Loucy (cell line): ENCODE measurements at regions not wholly inside any gene's neighbourhood (a gene's known extent, or its start where the extent isn't known, plus 50 kb on each side); places are given as distances from the start of the nearest gene placed in this dataset.
"Not testable (repeated sequence)": the region's sequence is repeated elsewhere in the genome, so short reads cannot be mapped to it uniquely, and the experiment has no call there.

Source experiments
- H2AFZ ChIP-seq: fragments of 200-600 bp; sonication (generic); 2 replicates; pipeline ENCODE4 v1.6.0; 2016; ENCODE audit warnings: antibody characterized with exemption, mild to moderate bottlenecking, low read length, moderate library complexity
- H3F3A ChIP-seq: fragments of 200-600 bp; 2 replicates; pipeline ENCODE4 v1.6.0; 2016; ENCODE audit warnings: antibody characterized with exemption, low read depth, mild to moderate bottlenecking
- H3K27me3 ChIP-seq: fragments of 200-600 bp; sonication (generic); 2 replicates; pipeline ENCODE4 v1.6.1; 2014; ENCODE audit warnings: low read length, mild to moderate bottlenecking; ENCODE audit not compliant: insufficient read depth, poor library complexity, severe bottlenecking
- H3K36me3 ChIP-seq: fragments of 200-600 bp; sonication (generic); 2 replicates; pipeline ENCODE4 v1.6.1; 2016; ENCODE audit warnings: low read length; ENCODE audit not compliant: insufficient read depth
- H3K4me1 ChIP-seq: fragments of 200-600 bp; sonication (generic); 2 replicates; pipeline ENCODE4 v1.5.1; 2014; ENCODE audit warnings: low read length, mild to moderate bottlenecking; ENCODE audit not compliant: insufficient read depth, poor library complexity, severe bottlenecking
- H3K4me2 ChIP-seq: fragments of 200-600 bp; sonication (generic); 2 replicates; pipeline ENCODE4 v1.6.0; 2014; ENCODE audit warnings: antibody characterized with exemption, low read length, low read depth, mild to moderate bottlenecking; ENCODE audit not compliant: poor library complexity, severe bottlenecking
- H3K4me3 ChIP-seq: fragments of 200-600 bp; sonication (generic); 2 replicates; pipeline ENCODE4 v1.5.1; 2014; ENCODE audit warnings: low read length, mild to moderate bottlenecking, mixed read lengths; ENCODE audit not compliant: poor library complexity, severe bottlenecking
- H3K79me2 ChIP-seq: fragments of 200-600 bp; sonication (generic); 2 replicates; pipeline ENCODE4 v1.6.1; 2014; ENCODE audit warnings: low read length; ENCODE audit not compliant: insufficient read depth
- H3K9ac ChIP-seq: fragments of 200-600 bp; sonication (generic); 2 replicates; pipeline ENCODE4 v1.6.0; 2014; ENCODE audit warnings: mild to moderate bottlenecking, low read depth, low read length, moderate library complexity; ENCODE audit not compliant: poor library complexity, severe bottlenecking
- H3K9me2 ChIP-seq: fragments of 200-600 bp; sonication (generic); replicated peaks from 2 replicates; pipeline ENCODE4 v1.6.1; 2016; ENCODE audit warnings: low read depth, low read length, mixed read lengths
- H3K9me3 ChIP-seq: fragments of 200-600 bp; sonication (generic); 2 replicates; pipeline ENCODE4 v1.6.1; 2014; ENCODE audit warnings: mild to moderate bottlenecking, antibody characterized with exemption, low read length, low read depth; ENCODE audit not compliant: insufficient read depth
- H4K20me1 ChIP-seq: fragments of 200-600 bp; sonication (generic); 2 replicates; pipeline ENCODE4 v1.6.0; 2014; ENCODE audit warnings: antibody characterized with exemption, low read length, mild to moderate bottlenecking; ENCODE audit not compliant: insufficient read depth, poor library complexity, severe bottlenecking
- EZH2phosphoT487 ChIP-seq: fragments of 200-600 bp; IDR thresholded peaks from 2 replicates; pipeline ENCODE4 v1.6.1; 2018; ENCODE audit warnings: antibody characterized with exemption, mild to moderate bottlenecking, moderate library complexity, borderline replicate concordance
- TF ChIP-seq, protein P1 (sequence below): fragments of 200-600 bp; sonication (generic); conservative IDR thresholded peaks from 2 replicates; pipeline ENCODE4 v1.5.1; 2014; ENCODE audit warnings: mild to moderate bottlenecking, antibody characterized with exemption, low read length

DNA sequence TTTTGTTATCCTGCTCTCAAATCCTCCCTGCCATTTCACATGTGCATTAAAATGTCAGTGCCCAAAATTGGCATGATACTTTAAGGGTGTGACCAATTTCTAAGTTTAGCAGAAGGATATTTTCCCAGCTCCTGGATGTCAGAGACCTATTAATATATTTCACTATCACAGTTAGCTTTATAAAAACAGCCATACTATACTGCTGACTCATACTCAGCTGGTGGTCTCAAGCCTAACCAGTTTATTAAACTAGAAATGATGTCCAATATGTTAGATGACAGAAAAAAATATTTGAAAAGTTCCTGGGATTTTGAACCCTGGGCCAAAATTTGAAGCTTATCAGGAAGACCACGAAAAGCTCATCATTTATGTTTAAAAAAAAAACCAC, 60.9 kb upstream of the ZNF280D start:
- Histone ChIP-seq H3K36me3 (no peaks in the 10 kb centered on the region), H3F3A (no peaks in the 10 kb centered on the region), H3K9me3 (peaks cover 15% of the 10 kb centered on the region; the same call in 1 of the 2 replicates), H3K79me2 (no peaks in the 10 kb centered on the region), H3K4me2 (no peak overlapping the region), H4K20me1 (no peaks in the 10 kb centered on the region), H3K4me1 (peaks cover 2% of the 10 kb centered on the region), H3K9me2 (no peaks in the 10 kb centered on the region), H3K9ac (no peak overlapping the region), H3K4me3 (no peak overlapping the region), H3K27me3 (no peaks in the 10 kb centered on the region), H2AFZ (no peak overlapping the region)
- TF ChIP-seq, protein P1, sequence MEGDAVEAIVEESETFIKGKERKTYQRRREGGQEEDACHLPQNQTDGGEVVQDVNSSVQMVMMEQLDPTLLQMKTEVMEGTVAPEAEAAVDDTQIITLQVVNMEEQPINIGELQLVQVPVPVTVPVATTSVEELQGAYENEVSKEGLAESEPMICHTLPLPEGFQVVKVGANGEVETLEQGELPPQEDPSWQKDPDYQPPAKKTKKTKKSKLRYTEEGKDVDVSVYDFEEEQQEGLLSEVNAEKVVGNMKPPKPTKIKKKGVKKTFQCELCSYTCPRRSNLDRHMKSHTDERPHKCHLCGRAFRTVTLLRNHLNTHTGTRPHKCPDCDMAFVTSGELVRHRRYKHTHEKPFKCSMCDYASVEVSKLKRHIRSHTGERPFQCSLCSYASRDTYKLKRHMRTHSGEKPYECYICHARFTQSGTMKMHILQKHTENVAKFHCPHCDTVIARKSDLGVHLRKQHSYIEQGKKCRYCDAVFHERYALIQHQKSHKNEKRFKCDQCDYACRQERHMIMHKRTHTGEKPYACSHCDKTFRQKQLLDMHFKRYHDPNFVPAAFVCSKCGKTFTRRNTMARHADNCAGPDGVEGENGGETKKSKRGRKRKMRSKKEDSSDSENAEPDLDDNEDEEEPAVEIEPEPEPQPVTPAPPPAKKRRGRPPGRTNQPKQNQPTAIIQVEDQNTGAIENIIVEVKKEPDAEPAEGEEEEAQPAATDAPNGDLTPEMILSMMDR, result no peak
- no peak for TF ChIP-seq EZH2phosphoT487

DNA sequence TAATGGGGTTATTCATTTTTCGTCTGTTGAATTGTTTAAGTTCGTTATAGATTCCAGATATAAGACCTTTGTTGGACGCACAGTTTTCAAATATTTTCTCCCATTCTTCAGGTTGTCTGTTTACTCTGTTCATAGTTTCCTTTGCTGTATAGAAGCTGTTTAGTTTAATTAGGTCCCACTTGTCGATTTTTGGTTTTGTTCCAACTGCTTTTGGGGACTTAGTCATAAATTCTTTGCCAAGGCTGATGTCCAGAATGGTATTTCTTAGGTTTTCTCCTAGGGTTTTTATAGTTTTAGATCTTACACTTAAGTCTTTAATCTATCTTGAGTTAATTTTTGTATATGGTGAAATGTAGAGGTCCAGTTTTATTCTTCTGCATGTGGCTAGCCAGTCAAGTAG, 58.9 kb upstream of the ZNF280D start:
- H3K4me2 ChIP-seq, result no peak overlapping the region
- no peaks in the 10 kb centered on the region for H3K9me2 ChIP-seq
- no peak overlapping the region for H2AFZ ChIP-seq
- H3K27me3 ChIP-seq, result no peaks in the 10 kb centered on the region
- H3K9ac ChIP-seq, result no peak overlapping the region
- no peaks in the 10 kb centered on the region for H3K4me1 ChIP-seq
- no peaks in the 10 kb centered on the region for H3K36me3 ChIP-seq
- no peak for TF ChIP-seq EZH2phosphoT487
- TF ChIP-seq, protein P1, result no peak
- H3K4me3 ChIP-seq, result no peak overlapping the region
- H3K79me2 ChIP-seq, result no peaks in the 10 kb centered on the region
- H3F3A ChIP-seq, result no peaks in the 10 kb centered on the region
- no peaks in the 10 kb centered on the region for H4K20me1 ChIP-seq
- H3K9me3 ChIP-seq, result peaks cover 19% of the 10 kb centered on the region; the same call in 1 of the 2 replicates

DNA sequence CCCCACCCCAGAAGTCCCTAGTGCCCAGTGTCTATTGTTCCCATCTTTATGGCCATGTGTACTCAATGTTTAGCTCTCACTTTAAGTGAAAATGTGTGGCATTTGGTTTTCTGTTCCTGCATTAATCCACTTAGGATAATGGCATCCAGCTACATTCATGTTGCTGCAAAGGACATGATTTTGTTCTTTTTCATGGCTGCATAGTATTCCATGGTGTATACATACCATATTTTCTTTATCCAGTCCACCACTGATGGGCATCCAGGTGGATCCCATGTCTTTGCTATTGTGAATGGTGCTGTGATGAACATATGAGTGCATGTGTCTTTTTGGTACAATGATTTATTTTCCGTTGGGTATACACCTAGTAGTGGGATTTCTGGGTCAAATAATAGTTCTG, 58.2 kb upstream of the ZNF280D start:
- H3F3A ChIP-seq, H2AFZ ChIP-seq, H4K20me1 ChIP-seq, H3K4me2 ChIP-seq, H3K27me3 ChIP-seq, H3K36me3 ChIP-seq, H3K9me2 ChIP-seq, H3K9ac ChIP-seq, H3K4me1 ChIP-seq, H3K4me3 ChIP-seq, H3K79me2 ChIP-seq: not testable (repeated sequence)
- peaks cover 19% of the 10 kb centered on the region; the same call in 1 of the 2 replicates for H3K9me3 ChIP-seq

DNA sequence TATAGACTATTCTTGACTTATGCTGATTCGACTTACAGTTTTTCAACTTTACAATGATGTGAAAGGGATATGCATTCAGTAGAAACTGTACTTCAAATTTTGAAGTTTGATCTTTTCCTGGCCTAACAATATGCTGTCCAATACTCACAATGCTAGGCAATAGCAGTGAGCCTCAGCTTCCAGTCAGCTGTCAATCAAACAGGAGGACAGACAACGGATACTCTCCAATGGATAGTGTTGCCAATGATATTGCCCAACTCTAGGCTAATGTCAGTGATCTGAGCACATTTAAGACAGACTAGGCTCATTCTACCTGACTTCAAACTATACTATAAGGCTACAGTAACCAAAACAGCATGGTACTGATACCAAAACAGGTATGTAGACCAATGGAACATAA, 55.0 kb upstream of the ZNF280D start:
- H3K9me2 ChIP-seq, result no peaks in the 10 kb centered on the region
- no peak overlapping the region for H3K4me3 ChIP-seq
- TF ChIP-seq, protein P1, result no peak
- no peak for TF ChIP-seq EZH2phosphoT487
- H3K9ac ChIP-seq, result no peak overlapping the region
- H2AFZ ChIP-seq, result no peak overlapping the region
- H3F3A ChIP-seq, result no peaks in the 10 kb centered on the region
- H3K9me3 ChIP-seq, result peaks cover 14% of the 10 kb centered on the region; the same call in 1 of the 2 replicates
- H3K36me3 ChIP-seq, result no peaks in the 10 kb centered on the region
- H3K27me3 ChIP-seq, result no peaks in the 10 kb centered on the region
- no peaks in the 10 kb centered on the region for H3K79me2 ChIP-seq
- H3K4me2 ChIP-seq, result no peak overlapping the region
- H3K4me1 ChIP-seq, result no peaks in the 10 kb centered on the region
- H4K20me1 ChIP-seq, result no peaks in the 10 kb centered on the region
